Spleen (tissue), 11 donors: ENCODE measurements at regions not wholly inside any gene's neighbourhood (a gene's known extent, or its start where the extent isn't known, plus 50 kb on each side); places are given as distances from the start of the nearest gene placed in this dataset.
"Not testable (repeated sequence)": the region's sequence is repeated elsewhere in the genome, so short reads cannot be mapped to it uniquely, and the experiment has no call there.

ENCODE experiments used
- DNase-seq: peaks from one replicate; pipeline ENCODE4 v3.0.0-alpha.2; 2020
- H3K27ac ChIP-seq, 8 donors: fragments of 200-600 bp; sonication (generic) in 7 of 8; 1 replicate in 4 of 8; 2 replicates in 4 of 8; pipeline versions ENCODE4 v1.5.0 to v1.8.0; 2016 to 2021; ENCODE audit warnings: inconsistent platforms in 4 of 8, mild to moderate bottlenecking in 4 of 8, moderate library complexity in 1 of 8
- H3K27me3 ChIP-seq, 7 donors: fragments of 200-600 bp; sonication (generic) in 6 of 7; replicated peaks in 1 of 7; 1 replicate in 4 of 7; 2 replicates in 3 of 7; pipeline versions ENCODE4 v1.5.0 to v1.8.0; 2016 to 2021; ENCODE audit warnings: inconsistent platforms in 3 of 7, mild to moderate bottlenecking in 1 of 7
- H3K36me3 ChIP-seq, 6 donors: fragments of 200-600 bp; sonication (generic) in 5 of 6; 1 replicate in 4 of 6; 2 replicates in 2 of 6; pipeline versions ENCODE4 v1.5.0 to v1.8.0; 2016 to 2021; ENCODE audit warnings: inconsistent platforms in 2 of 6
- H3K4me1 ChIP-seq, 6 donors: fragments of 200-600 bp; sonication (generic) in 5 of 6; 1 replicate in 3 of 6; 2 replicates in 3 of 6; pipeline versions ENCODE4 v1.5.0 to v1.8.0; 2016 to 2021; ENCODE audit warnings: inconsistent platforms in 3 of 6
- H3K4me3 ChIP-seq, 8 donors: fragments of 200-600 bp; sonication (generic) in 7 of 8; 1 replicate in 4 of 8; 2 replicates in 4 of 8; pipeline versions ENCODE4 v1.5.0 to v1.8.0; 2016 to 2021; ENCODE audit warnings: inconsistent platforms in 4 of 8, mild to moderate bottlenecking in 4 of 8, moderate library complexity in 2 of 8
- H3K9me3 ChIP-seq, 8 donors: fragments of 200-600 bp; sonication (generic) in 7 of 8; 1 replicate in 4 of 8; 2 replicates in 4 of 8; pipeline versions ENCODE4 v1.5.0 to v1.8.0; 2016 to 2021; ENCODE audit warnings: inconsistent platforms in 4 of 8
- CTCF ChIP-seq, 11 experiments: fragments of 200-600 bp in 7 of 11; fragments of 450-650 bp in 4 of 11; sonication (generic) in 4 of 11; IDR thresholded peaks in 8 of 11; conservative IDR thresholded peaks in 3 of 11; 1 replicate in 7 of 11; 2 replicates in 4 of 11; pipeline versions ENCODE4 v1.4.0 to v1.8.0; 2016 to 2021; ENCODE audit warnings: antibody characterized with exemption in 11 of 11, inconsistent platforms in 4 of 11, mild to moderate bottlenecking in 1 of 11
- POLR2A ChIP-seq, 3 donors: fragments of 450-650 bp; IDR thresholded peaks; one replicate each; pipeline ENCODE4 v1.5.1; 2017; ENCODE audit warnings: antibody characterized with exemption in 3 of 3, mild to moderate bottlenecking in 1 of 3
- POLR2AphosphoS5 ChIP-seq, 3 donors: sonication (generic); formaldehyde crosslinking; IDR thresholded peaks; one replicate each; pipeline ENCODE4 v1.5.1; 2017; ENCODE audit warnings: antibody characterized with exemption in 3 of 3
- WGBS, 5 donors: extraction: QIAGEN DNeasy Blood & Tissue Kit in 3 of 5; methylation state at CpG; one replicate each; pipeline versions ENCODE4 v1.1.5 to v1.1.7; 2013 to 2018; 5-methylcytosine and 5-hydroxymethylcytosine counted together
- intact Hi-C: fragments of 100-400 bp; cut with DNase I; formaldehyde crosslinking; loops from one replicate; pipeline ENCODE4 v1.15.0; 2023; ENCODE audit warnings: low total_unique reads
- donor health status: healthy with polysubstance abuse.
- donor health status: DM: no; HTN: no; CAD: no; lungs with moderate emphysema.
- donor health status: DM: no; HTN: no; CAD: no.
- donor health status: Bipolar disorder and iron deficiency.
- donor health status: healthy.
- donor health status: DM: no; HTN: no; CAD: no.
- donor health status: DM: yes; HTN: yes; CAD: no.

DNA sequence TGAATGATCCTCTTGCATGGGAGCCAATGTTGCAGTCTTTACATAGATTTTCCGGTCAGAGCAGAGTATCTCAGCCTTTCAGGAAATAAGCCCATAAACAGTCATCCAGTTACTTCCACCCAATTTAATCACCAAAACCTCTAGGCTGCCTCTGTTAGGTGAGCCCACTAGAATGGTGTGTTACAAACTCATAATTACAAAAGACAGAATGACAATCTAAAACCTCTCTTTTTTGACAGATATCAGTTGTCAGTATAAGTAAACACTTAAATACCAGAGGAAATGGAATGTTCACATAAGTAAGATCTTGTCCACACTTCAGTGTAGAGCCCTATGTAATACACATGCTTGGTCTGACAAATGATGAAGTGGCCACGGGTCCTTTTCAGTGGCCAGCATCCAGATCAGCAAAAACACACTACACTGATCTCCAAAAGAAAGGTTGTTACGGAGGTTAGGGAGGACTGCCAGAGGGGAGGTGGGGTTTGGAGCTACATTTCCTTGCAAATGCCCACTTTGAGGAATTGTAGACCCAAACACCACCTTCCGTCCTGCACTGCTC, 71.3 kb upstream of the FBXO28 start:
- peaks cover 0 to 7% (median 0%) of the 10 kb centered on the region in 7 donors for H3K27me3 ChIP-seq
- H3K27ac ChIP-seq, result no peak overlapping the region
- no peaks in the 10 kb centered on the region for H3K9me3 ChIP-seq
- H3K4me3 ChIP-seq, result no peak overlapping the region
- no peaks in the 10 kb centered on the region for H3K4me1 ChIP-seq
- 65 to 81% (median 75%) methylated on average over 4 of the region's 4 CpGs for WGBS, 5 donors
- TF ChIP-seq POLR2A (IDR thresholded peaks at IDR 0.05) (no peak), CTCF (IDR thresholded peaks at IDR 0.05 in 8 of 11, conservative IDR thresholded peaks at IDR 0.05 in 3 of 11) (no peak), POLR2AphosphoS5 (IDR thresholded peaks at IDR 0.05) (no peak)
- no peaks in the 10 kb centered on the region for H3K36me3 ChIP-seq
- intact Hi-C loops, result no loop called here
- no peak for DNase-seq

GRCh38 chr1:224041032-224041431, 72.9 kb upstream of the FBXO28 start:
- Histone ChIP-seq H3K27me3 (peaks cover 0 to 7% (median 0%) of the 10 kb centered on the region in 7 donors), H3K4me3 (no peak overlapping the region), H3K36me3 (no peaks in the 10 kb centered on the region), H3K4me1 (no peaks in the 10 kb centered on the region), H3K27ac (no peak overlapping the region), H3K9me3 (no peaks in the 10 kb centered on the region)
- TF ChIP-seq CTCF (IDR thresholded peaks at IDR 0.05 in 8 of 11, conservative IDR thresholded peaks at IDR 0.05 in 3 of 11) (no peak), POLR2AphosphoS5 (IDR thresholded peaks at IDR 0.05) (no peak), POLR2A (IDR thresholded peaks at IDR 0.05) (no peak)
- 54 to 78% (median 63%) methylated on average over 3 of the region's 3 CpGs for WGBS, 5 donors
- intact Hi-C loops, result no loop called here
- no peak for DNase-seq

GRCh38 chr1:224040423-224040822, 73.5 kb upstream of the FBXO28 start:
- H3K27me3 ChIP-seq, H3K9me3 ChIP-seq, H3K4me3 ChIP-seq, H3K27ac ChIP-seq, H3K36me3 ChIP-seq, intact Hi-C loops, H3K4me1 ChIP-seq, DNase-seq: not testable (repeated sequence)

DNA sequence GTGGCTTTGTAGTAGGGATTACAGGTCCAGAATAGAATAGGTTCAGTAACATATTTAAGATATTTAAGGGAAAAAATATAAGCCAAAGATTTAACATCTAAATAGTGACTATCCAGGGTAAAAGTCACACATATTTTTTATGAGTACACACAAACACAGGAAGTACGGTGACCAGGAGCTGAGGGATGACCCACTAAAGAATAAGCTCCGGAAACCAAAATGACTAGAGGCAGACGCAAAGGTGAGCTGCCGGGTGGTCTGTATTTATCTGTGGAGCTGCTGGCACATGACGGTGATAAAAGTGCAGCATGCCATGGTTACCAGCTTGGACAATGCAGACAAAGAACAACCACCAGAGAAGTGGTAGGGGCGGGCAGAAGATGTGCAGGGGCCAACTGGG, 73.9 kb upstream of the FBXO28 start:
- H3K9me3 ChIP-seq, H3K4me3 ChIP-seq, H3K27me3 ChIP-seq, DNase-seq, intact Hi-C loops, H3K27ac ChIP-seq, H3K36me3 ChIP-seq, H3K4me1 ChIP-seq: not testable (repeated sequence)
- WGBS, 5 donors, result 80 to 87% (median 85%) methylated on average over 5 to 6 of the region's 6 CpGs

- intact Hi-C loops, H3K27me3 ChIP-seq, H3K36me3 ChIP-seq, H3K9me3 ChIP-seq, H3K27ac ChIP-seq, H3K4me1 ChIP-seq, DNase-seq, H3K4me3 ChIP-seq: not testable (repeated sequence)
- 73 to 86% (median 84%) methylated on average over 2 of the region's 2 CpGs for WGBS, 5 donors
Measured at GRCh38 chr1:224038832-224039231, 75.1 kb upstream of the FBXO28 start.

GRCh38 chr1:224037362-224037761, 76.5 kb upstream of the FBXO28 start:
- H3K27me3 ChIP-seq, H3K9me3 ChIP-seq, H3K27ac ChIP-seq, intact Hi-C loops, H3K36me3 ChIP-seq, H3K4me3 ChIP-seq, DNase-seq, H3K4me1 ChIP-seq: not testable (repeated sequence)
- 73 to 94% (median 87%) methylated on average over 2 to 3 of the region's 3 CpGs for WGBS, 5 donors

DNA sequence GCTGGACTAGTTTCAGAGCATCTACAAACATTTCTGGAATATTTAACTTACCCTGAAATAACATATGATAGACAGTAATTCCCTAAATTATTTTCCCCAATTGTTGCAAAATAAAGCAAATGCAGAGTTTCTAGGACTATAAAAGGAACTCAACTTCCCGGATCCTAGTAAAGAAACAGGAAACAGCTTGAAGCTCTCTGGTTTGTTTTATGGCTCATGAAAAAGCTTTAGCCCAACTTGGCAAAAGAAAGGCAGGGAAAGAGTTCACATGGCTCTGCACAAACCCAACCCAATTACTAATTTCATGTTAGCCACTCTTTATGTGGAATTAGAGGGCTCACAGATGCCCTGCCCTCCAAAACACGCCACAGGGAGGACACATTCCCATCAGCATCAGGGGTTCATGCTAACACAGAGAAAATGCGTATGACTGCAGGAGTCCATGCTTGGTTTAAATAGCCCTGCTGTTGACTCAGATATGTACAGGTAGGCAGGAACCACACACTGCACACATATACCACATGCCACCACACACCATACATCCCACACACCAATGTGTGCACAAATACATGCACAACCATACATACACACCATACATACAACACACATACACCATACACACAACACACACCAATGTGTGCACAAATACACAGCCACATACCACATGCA, 81.2 kb upstream of the FBXO28 start:
- H3K27me3 ChIP-seq, H3K4me1 ChIP-seq, DNase-seq, intact Hi-C loops, H3K4me3 ChIP-seq, H3K36me3 ChIP-seq, H3K9me3 ChIP-seq, H3K27ac ChIP-seq: not testable (repeated sequence)
- WGBS, 5 donors, result 0 to 91% (median 61%) methylated on average over 1 to 2 of the region's 3 CpGs; no CpG with 5 or more reads in 1 of the 5 donors

GRCh38 chr1:224031986-224032385, 81.9 kb upstream of the FBXO28 start:
- H3K9me3 ChIP-seq, H3K27me3 ChIP-seq, H3K4me1 ChIP-seq, H3K4me3 ChIP-seq, H3K27ac ChIP-seq, intact Hi-C loops, DNase-seq, H3K36me3 ChIP-seq: not testable (repeated sequence)
- WGBS, 5 donors, result 52 to 78% (median 73%) methylated on average over 2 of the region's 3 CpGs; no CpG with 5 or more reads in 2 of the 5 donors

DNA sequence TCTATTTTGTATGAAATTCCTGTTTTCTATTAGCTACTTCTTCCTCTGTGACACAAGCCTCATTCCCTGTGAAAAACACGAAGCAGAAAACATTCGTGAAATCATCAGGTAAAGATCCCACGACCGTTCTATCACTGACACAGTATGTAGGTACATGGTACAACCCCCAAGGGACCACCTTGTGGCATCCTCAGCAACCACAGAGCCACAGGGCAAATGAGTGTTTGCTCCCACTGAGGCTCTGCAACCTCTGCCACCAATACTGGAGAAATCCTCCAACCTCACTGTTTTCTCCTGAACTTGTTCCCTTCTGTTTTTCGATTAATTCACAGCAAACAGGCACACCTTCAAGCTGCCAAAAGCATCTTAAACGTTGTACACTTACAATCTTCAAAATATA, 83.7 kb upstream of the FBXO28 start:
- 68 to 86% (median 77%) methylated on average over 6 of the region's 6 CpGs for WGBS, 5 donors

More for the DNA sequence above, 83.7 kb upstream of the FBXO28 start:
- H3K36me3 ChIP-seq, H3K4me1 ChIP-seq, intact Hi-C loops, H3K4me3 ChIP-seq, H3K9me3 ChIP-seq, DNase-seq, H3K27me3 ChIP-seq, H3K27ac ChIP-seq: not testable (repeated sequence)
